ENCODE measurements at regions not wholly inside any gene's neighbourhood (a gene's known extent, or its start where the extent isn't known, plus 50 kb on each side); places are given as distances from the start of the nearest gene placed in this dataset.

DNA sequence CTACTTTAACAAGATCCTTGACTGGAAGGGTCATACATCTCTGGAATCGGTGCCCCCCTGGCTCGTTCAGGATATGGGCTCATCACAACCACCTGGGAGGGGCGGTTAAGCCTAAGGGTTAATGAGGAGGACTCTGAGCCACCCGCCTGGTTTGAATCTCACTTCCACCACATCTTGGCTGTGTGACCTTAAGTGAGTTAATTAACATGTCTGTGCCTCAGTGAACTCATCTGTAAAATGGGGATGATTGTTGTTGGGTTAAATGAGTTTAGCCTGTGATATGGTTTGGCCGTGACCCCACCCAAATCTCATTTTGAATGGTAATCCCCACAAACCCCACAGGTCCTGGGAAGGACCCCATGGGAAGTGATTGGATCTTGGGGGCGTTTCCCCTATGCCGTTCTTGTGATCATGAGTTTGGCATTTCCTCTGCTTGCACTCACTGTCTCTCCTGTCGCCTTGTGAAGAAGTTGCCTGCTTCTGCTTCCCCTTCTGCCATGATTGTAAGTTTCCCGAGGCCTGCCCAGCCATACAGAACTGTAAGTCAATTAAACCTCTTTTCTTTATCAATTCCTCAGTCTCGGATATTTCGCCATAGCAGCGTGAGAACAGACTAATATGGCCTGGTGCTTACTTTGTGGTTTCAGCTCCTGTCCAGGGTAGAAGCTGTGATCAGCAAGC lies 214.0 kb upstream of the CIBAR2 start:
- TF ChIP-seq EZH2 (conservative IDR thresholded peaks at IDR 0.05; ENCODE audit: low read depth, low read length) (no peak), ZBTB3 (CRISPR knock-in tag; IDR thresholded peaks at IDR 0.05; ENCODE audit: borderline replicate concordance, low read depth) (no peak), POLR2AphosphoS5 (IDR thresholded peaks at IDR 0.05; ENCODE audit: low read depth, low read length) (no peak), POLR2A (IDR thresholded peaks at IDR 0.05; ENCODE audit: insufficient read depth in 1 of 2, low read depth in 2 of 2, low read length in 2 of 2) (no peak), ELF4 (CRISPR knock-in tag; IDR thresholded peaks at IDR 0.05; ENCODE audit: borderline replicate concordance) (no peak), ZNF34 (CRISPR knock-in tag; IDR thresholded peaks at IDR 0.05; ENCODE audit: borderline replicate concordance) (no peak), ZNF12 (CRISPR knock-in tag; IDR thresholded peaks at IDR 0.05) (no peak)
- TF ChIP-seq, protein P1, sequence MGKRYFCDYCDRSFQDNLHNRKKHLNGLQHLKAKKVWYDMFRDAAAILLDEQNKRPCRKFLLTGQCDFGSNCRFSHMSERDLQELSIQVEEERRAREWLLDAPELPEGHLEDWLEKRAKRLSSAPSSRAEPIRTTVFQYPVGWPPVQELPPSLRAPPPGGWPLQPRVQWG (CRISPR knock-in tag; IDR thresholded peaks at IDR 0.05; ENCODE audit: borderline replicate concordance, low read depth): no peak
- TF ChIP-seq, protein P2, sequence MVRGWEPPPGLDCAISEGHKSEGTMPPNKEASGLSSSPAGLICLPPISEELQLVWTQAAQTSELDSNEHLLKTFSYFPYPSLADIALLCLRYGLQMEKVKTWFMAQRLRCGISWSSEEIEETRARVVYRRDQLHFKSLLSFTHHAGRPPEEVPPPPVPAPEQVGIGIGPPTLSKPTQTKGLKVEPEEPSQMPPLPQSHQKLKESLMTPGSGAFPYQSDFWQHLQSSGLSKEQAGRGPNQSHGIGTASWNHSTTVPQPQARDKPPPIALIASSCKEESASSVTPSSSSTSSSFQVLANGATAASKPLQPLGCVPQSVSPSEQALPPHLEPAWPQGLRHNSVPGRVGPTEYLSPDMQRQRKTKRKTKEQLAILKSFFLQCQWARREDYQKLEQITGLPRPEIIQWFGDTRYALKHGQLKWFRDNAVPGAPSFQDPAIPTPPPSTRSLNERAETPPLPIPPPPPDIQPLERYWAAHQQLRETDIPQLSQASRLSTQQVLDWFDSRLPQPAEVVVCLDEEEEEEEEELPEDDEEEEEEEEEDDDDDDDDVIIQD (CRISPR knock-in tag; IDR thresholded peaks at IDR 0.05; ENCODE audit: low read depth): no peak
- TF ChIP-seq, protein P3, sequence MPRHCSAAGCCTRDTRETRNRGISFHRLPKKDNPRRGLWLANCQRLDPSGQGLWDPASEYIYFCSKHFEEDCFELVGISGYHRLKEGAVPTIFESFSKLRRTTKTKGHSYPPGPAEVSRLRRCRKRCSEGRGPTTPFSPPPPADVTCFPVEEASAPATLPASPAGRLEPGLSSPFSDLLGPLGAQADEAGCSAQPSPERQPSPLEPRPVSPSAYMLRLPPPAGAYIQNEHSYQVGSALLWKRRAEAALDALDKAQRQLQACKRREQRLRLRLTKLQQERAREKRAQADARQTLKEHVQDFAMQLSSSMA (CRISPR knock-in tag; IDR thresholded peaks at IDR 0.05): no peak
